Fibroblast of pulmonary artery (primary cell): ENCODE measurements at regions not wholly inside any gene's neighbourhood (a gene's known extent, or its start where the extent isn't known, plus 50 kb on each side); places are given as distances from the start of the nearest gene placed in this dataset.

Source experiments
- DNase-seq: peaks from one replicate; pipeline ENCODE4 v3.0.0-alpha.2; 2010; ENCODE audit warnings: low read depth
- H3K4me3 ChIP-seq: replicated peaks from 2 replicates; pipeline ENCODE4 v1.5.1; 2011; ENCODE audit warnings: low read depth, mild to moderate bottlenecking, control low read depth, low read length, moderate library complexity
- TF ChIP-seq, protein P1 (sequence below): IDR thresholded peaks from 2 replicates; pipeline ENCODE4 v1.5.1; 2011; ENCODE audit warnings: mild to moderate bottlenecking, control low read depth, low read length, inconsistent platforms; ENCODE audit errors: missing control alignments

DNA sequence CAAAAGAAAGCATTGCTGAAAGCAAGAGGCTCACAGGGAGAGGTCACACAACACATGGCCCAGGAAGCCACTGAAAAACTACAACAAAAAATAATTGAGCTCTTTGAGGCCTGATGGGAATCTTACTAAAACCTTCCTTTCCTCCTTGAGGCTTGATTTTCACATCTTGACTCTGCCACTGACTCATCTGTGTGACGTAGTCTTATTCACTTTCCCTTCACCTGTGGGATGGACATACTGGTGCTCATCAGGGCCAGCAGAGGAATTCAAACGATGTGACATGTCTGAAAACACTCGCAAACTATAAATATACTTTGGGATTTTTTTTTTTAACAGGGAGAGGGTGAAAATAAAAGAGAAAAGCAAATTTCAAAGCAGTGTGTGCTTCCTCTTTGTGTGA, 78.3 kb upstream of the ASIC2 start:
- no peak overlapping the region for H3K4me3 ChIP-seq
- TF ChIP-seq, protein P1, sequence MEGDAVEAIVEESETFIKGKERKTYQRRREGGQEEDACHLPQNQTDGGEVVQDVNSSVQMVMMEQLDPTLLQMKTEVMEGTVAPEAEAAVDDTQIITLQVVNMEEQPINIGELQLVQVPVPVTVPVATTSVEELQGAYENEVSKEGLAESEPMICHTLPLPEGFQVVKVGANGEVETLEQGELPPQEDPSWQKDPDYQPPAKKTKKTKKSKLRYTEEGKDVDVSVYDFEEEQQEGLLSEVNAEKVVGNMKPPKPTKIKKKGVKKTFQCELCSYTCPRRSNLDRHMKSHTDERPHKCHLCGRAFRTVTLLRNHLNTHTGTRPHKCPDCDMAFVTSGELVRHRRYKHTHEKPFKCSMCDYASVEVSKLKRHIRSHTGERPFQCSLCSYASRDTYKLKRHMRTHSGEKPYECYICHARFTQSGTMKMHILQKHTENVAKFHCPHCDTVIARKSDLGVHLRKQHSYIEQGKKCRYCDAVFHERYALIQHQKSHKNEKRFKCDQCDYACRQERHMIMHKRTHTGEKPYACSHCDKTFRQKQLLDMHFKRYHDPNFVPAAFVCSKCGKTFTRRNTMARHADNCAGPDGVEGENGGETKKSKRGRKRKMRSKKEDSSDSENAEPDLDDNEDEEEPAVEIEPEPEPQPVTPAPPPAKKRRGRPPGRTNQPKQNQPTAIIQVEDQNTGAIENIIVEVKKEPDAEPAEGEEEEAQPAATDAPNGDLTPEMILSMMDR = no peak
- DNase-seq = no peak

DNA sequence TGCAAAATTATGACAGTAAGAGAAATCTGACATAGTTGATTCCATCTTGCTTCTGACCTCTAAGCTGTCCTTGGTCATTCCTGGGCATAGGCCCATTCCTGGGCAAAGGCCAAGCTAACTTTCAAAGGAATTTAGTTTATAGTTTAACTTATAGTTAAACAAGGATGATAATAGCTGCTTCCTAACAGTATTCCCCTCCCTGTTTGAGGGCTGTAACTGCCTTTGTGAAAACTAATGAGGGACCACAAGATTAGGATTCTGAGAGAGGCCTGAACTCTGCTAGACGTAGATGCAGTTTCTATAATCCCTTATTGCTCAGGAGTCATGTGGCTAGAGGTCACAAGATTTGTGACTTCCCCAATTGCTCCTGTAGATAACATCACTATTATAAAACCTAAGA, 80.2 kb upstream of the ASIC2 start:
- DNase-seq = no peak
- H3K4me3 ChIP-seq = no peak overlapping the region
- TF ChIP-seq, protein P1 = no peak

DNA sequence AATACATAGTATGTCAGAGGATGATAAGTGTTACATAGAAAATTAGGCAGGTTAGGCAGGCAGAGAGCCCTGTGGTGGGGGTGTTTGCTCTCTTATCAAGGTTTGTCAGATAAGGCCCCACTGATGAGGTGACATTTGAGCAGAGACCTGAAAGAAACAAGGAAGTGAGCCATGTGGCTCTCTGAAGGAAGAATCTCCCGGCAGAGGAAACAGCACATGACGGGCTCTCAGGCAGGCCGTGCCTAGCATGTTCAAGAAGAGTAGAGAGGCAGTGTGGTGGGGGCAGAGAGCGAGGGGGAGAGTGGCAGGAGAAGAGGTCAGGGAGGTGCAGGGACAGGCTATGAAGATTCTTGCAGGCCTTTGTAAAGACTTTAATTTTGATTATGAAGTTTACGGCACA, 82.0 kb upstream of the ASIC2 start:
- TF ChIP-seq, protein P1 = no peak
- DNase-seq = no peak
- no peak overlapping the region for H3K4me3 ChIP-seq

DNA sequence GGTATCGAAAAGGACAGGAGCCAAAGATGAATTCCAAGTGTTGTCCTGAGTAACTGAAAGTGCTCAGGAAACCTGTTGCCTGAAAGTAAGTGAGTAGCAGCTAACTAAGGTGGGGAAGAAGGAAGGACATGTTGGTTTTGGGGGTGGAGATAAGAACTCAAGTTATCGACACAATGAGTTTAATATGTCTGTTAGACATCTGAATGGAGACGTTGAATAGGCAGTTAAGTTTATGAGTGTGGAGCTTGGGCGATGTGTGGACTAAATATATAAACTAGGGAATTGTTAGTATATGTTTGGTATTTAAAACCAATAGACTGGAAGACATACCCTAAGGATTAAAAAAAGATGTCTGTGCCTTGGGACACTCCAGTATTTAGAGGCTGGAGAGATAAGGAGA, 82.7 kb upstream of the ASIC2 start:
- DNase-seq = no peak
- TF ChIP-seq, protein P1 = no peak
- H3K4me3 ChIP-seq = no peak overlapping the region

DNA sequence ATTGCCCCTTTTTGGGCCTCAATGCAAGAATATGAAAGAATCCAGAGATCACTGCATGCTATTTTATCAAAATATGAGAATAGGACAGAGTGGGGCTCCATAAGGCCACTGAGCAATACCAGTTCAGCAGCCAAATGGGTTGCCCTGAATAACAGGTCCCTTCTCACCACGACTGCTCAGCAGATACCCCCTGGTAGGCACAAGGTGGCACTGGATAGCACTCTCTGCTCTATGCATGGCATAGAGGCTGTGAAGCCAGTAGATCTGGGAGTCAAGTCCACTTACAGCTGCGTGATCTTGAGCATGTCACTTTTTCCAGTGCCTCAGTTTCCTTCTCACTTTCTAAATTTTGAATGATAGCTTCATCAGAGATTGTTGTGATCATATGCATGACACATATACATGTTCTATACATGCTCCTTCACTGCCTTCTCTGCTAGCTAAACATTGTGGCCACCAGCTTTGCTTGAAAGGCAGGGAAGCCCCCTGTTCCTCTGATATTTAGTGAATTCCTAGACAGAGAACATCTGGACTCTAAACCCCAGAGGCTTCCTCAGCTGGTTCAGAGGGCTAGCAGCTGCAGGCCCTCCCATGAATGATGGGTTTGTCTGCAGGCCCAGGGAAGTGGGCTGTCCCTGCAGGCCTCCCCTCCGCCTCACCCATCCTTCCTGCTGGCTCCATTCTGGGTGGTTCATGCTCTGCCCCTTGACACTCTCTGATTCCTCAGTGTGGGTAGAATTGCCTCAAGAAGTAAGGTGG, 84.9 kb upstream of the ASIC2 start:
- no peak for DNase-seq
- no peak overlapping the region for H3K4me3 ChIP-seq
- TF ChIP-seq, protein P1 = no peak

DNA sequence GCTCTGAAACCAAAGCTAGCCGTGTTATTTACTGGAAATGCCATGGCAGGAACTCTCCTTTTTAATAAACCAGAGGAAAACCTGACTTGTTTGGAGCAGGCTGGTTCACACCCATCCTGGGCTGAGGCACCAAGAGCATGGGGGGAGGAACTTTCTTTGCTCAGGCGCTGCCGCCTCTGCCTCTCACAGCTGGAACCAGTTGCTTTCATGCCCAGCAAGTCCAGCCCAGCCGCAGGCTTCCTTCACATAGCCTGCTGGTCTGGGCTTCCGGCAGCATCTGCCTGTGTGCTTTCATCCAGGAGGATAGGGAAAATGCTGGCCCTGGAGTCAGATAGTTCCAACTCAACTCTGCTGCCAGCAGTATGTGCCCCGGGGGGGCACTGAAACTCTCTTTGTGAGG, 88.1 kb upstream of the ASIC2 start:
- TF ChIP-seq, protein P1 = no peak
- no peak for DNase-seq

DNA sequence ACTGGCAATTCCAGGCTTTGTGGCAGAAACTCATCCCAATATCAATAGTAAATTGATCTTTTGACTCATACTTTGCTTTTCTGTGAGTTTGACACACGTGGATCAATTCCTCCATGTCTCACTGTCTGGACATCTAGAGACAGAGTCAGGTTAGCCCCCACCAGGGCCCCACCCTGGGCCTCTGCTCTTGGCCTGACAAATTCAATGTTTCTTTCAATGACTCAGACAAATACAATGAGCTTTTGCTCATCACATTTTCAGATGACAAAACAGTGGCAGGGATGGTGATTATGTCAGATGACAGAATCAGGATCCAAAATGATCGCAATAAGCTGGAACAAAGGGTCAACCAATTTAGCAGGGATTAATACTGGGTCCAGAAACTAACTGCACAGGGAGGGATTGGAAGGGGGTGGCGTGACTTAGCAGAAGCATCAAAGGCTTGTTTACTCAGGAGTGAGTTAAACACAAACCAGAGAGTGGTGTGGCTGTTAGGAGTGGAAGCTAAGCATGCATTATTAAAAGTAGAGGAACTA, 90.5 kb upstream of the ASIC2 start:
- TF ChIP-seq, protein P1 = no peak
- no peak overlapping the region for H3K4me3 ChIP-seq
- DNase-seq = no peak

More for the DNA sequence above, 88.1 kb upstream of the ASIC2 start:
- H3K4me3 ChIP-seq = no peak overlapping the region
